AML-193 (cell line): ENCODE measurements at regions not wholly inside any gene's neighbourhood (a gene's known extent, or its start where the extent isn't known, plus 50 kb on each side); places are given as distances from the start of the nearest gene placed in this dataset.

Source experiments
- DNase-seq, 2 experiments: peaks; one replicate each; lab custom pipeline; 2025; lab: John Stamatoyannopoulos, UW

- DNase-seq: no peak
Measured at GRCh38 chr10:128498378-128498730, 372.1 kb upstream of the MKI67 start.

- DNase-seq: no peak
Measured at GRCh38 chr10:128498746-128499145, 372.5 kb upstream of the MKI67 start.

- DNase-seq: no peak
Measured at GRCh38 chr10:128499486-128499885, 373.3 kb upstream of the MKI67 start.

- DNase-seq: no peak
Measured at GRCh38 chr10:128499956-128500355, 373.7 kb upstream of the MKI67 start.

- DNase-seq: no peak
Measured at GRCh38 chr10:128500642-128501041, 374.4 kb upstream of the MKI67 start.

- no peak for DNase-seq
Measured at GRCh38 chr10:128505346-128505745, 379.1 kb upstream of the MKI67 start.

- DNase-seq: no peak
Measured at GRCh38 chr10:128506423-128506822, 380.2 kb upstream of the MKI67 start.

- no peak for DNase-seq
Measured at GRCh38 chr10:128507066-128507465, 380.8 kb upstream of the MKI67 start.

GRCh38 chr10:128511284-128511683 is 385.1 kb upstream of the MKI67 start:
- no peak for DNase-seq

GRCh38 chr10:128512767-128513166 is 386.5 kb upstream of the MKI67 start:
- DNase-seq: no peak

GRCh38 chr10:128514536-128514935 is 388.3 kb upstream of the MKI67 start:
- DNase-seq: no peak

- DNase-seq: no peak
Measured at GRCh38 chr10:128516180-128516579, 390.0 kb upstream of the MKI67 start.

GRCh38 chr10:128517167-128517566 is 390.9 kb upstream of the MKI67 start:
- DNase-seq: no peak

- DNase-seq: no peak
Measured at GRCh38 chr10:128518000-128518399, 391.8 kb upstream of the MKI67 start.

GRCh38 chr10:128519581-128519980 is 393.4 kb upstream of the MKI67 start:
- DNase-seq: no peak

- DNase-seq: no peak
Measured at GRCh38 chr10:128520211-128520815, 394.1 kb upstream of the MKI67 start.

- no peak for DNase-seq
Measured at GRCh38 chr10:128522551-128523308, 396.5 kb upstream of the MKI67 start.

- DNase-seq: no peak
Measured at GRCh38 chr10:128525444-128525843, 399.2 kb upstream of the MKI67 start.

GRCh38 chr10:128525936-128526335 is 399.7 kb upstream of the MKI67 start:
- DNase-seq: no peak

GRCh38 chr10:128526791-128527375 is 400.7 kb upstream of the MKI67 start:
- no peak for DNase-seq

- DNase-seq: no peak
Measured at GRCh38 chr10:128527711-128528110, 401.5 kb upstream of the MKI67 start.

- DNase-seq: no peak
Measured at GRCh38 chr10:128528167-128528566, 401.9 kb upstream of the MKI67 start.

GRCh38 chr10:128528781-128529180 is 402.6 kb upstream of the MKI67 start:
- DNase-seq: no peak

- no peak for DNase-seq
Measured at GRCh38 chr10:128529225-128529624, 403.0 kb upstream of the MKI67 start.
